ENCODE measurements at regions not wholly inside any gene's neighbourhood (a gene's known extent, or its start where the extent isn't known, plus 50 kb on each side); places are given as distances from the start of the nearest gene placed in this dataset.

- peaks cover 4% of the 10 kb centered on the region for H3K27me3 ChIP-seq (ENCODE audit: control insufficient read depth, insufficient read depth, low read length)
- TF ChIP-seq, protein P1, sequence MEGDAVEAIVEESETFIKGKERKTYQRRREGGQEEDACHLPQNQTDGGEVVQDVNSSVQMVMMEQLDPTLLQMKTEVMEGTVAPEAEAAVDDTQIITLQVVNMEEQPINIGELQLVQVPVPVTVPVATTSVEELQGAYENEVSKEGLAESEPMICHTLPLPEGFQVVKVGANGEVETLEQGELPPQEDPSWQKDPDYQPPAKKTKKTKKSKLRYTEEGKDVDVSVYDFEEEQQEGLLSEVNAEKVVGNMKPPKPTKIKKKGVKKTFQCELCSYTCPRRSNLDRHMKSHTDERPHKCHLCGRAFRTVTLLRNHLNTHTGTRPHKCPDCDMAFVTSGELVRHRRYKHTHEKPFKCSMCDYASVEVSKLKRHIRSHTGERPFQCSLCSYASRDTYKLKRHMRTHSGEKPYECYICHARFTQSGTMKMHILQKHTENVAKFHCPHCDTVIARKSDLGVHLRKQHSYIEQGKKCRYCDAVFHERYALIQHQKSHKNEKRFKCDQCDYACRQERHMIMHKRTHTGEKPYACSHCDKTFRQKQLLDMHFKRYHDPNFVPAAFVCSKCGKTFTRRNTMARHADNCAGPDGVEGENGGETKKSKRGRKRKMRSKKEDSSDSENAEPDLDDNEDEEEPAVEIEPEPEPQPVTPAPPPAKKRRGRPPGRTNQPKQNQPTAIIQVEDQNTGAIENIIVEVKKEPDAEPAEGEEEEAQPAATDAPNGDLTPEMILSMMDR (IDR thresholded peaks at IDR 0.05; ENCODE audit: borderline replicate concordance, extremely low read depth, insufficient read depth) = no peak
- no peak overlapping the region for H3K9ac ChIP-seq (ENCODE audit: low read length in 3 of 3)
- no peaks in the 10 kb centered on the region for H3K9me3 ChIP-seq (ENCODE audit: control insufficient read depth in 2 of 3, insufficient read depth in 1 of 3, low read length in 3 of 3)
- no peak overlapping the region for H3K4me3 ChIP-seq (ENCODE audit: low read length in 3 of 3)
- no peak for FAIRE-seq
- intact Hi-C loops (cut with DNase I) = no loop called here
- no peak overlapping the region for H3K27ac ChIP-seq (ENCODE audit: low read depth in 2 of 2, low read length in 2 of 2)
- DNase-seq = peak in 3 of 5 donors; percentile 38 to 60 (median 45)
- no peaks in the 10 kb centered on the region for H3K4me1 ChIP-seq (ENCODE audit: control insufficient read depth in 2 of 3, insufficient read depth in 2 of 3, low read depth in 1 of 3, low read length in 3 of 3)
- H3K36me3 ChIP-seq (ENCODE audit: control insufficient read depth in 2 of 3, insufficient read depth in 3 of 3, low read length in 3 of 3) = no peaks in the 10 kb centered on the region
Measured at GRCh38 chr6:44559486-44560270, 172.2 kb downstream of the CDC5L start.

DNA sequence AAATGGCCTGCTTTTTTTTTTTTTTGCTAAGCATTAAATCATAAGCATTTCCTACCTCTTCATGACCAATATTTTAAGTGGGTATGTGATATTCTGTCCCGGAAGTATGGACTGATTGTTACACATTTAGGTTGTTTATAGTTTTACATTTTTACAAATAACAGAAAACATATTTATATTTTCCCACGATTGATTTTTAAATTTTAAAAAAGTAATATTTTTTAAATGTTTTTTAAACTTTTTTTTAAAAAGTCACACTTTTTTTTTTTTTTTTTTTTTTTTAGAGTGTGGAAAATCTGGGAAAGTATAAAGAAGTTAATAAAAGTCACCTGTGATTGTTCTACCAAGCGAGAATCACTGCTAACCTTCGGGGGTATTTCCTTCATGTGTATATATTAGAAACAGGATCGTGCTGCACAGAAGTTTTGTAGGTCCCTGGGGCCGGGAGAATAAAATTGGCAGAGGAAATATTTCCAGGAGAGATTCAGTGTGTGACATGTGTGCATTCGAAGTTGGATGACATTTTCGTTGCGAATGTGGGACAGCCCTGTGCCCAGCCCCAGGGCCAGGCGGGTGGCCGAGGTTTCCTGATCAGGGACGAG lies 173.1 kb downstream of the CDC5L start:
- Histone ChIP-seq H3K36me3 (ENCODE audit: control insufficient read depth in 2 of 3, insufficient read depth in 3 of 3, low read length in 3 of 3) (no peaks in the 10 kb centered on the region), H3K4me1 (ENCODE audit: control insufficient read depth in 2 of 3, insufficient read depth in 2 of 3, low read depth in 1 of 3, low read length in 3 of 3) (no peaks in the 10 kb centered on the region), H3K27ac (ENCODE audit: low read depth in 2 of 2, low read length in 2 of 2) (no peak overlapping the region), H3K27me3 (ENCODE audit: control insufficient read depth, insufficient read depth, low read length) (peaks cover 4% of the 10 kb centered on the region), H3K9ac (ENCODE audit: low read length in 3 of 3) (no peak overlapping the region), H3K9me3 (ENCODE audit: control insufficient read depth in 2 of 3, insufficient read depth in 1 of 3, low read length in 3 of 3) (no peaks in the 10 kb centered on the region), H3K4me3 (ENCODE audit: low read length in 3 of 3) (no peak overlapping the region)
- FAIRE-seq (peak; percentile 88), DNase-seq (peak in 1 of 5 donors; percentile 55)
- intact Hi-C loops (cut with DNase I) = no loop called here
- TF ChIP-seq, protein P1 (IDR thresholded peaks at IDR 0.05; ENCODE audit: borderline replicate concordance, extremely low read depth, insufficient read depth) = no peak

- TF ChIP-seq, protein P1 (IDR thresholded peaks at IDR 0.05; ENCODE audit: borderline replicate concordance, extremely low read depth, insufficient read depth) = no peak
- DNase-seq (peak in 4 of 5 donors; percentile 62 to 80 (median 77)), FAIRE-seq (no peak)
- H3K9me3 ChIP-seq (ENCODE audit: control insufficient read depth in 2 of 3, insufficient read depth in 1 of 3, low read length in 3 of 3) = no peaks in the 10 kb centered on the region
- no peaks in the 10 kb centered on the region for H3K4me1 ChIP-seq (ENCODE audit: control insufficient read depth in 2 of 3, insufficient read depth in 2 of 3, low read depth in 1 of 3, low read length in 3 of 3)
- H3K27me3 ChIP-seq (ENCODE audit: control insufficient read depth, insufficient read depth, low read length) = peaks cover 4% of the 10 kb centered on the region
- no peak overlapping the region for H3K9ac ChIP-seq (ENCODE audit: low read length in 3 of 3)
- intact Hi-C loops (cut with DNase I) = no loop called here
- no peak overlapping the region for H3K4me3 ChIP-seq (ENCODE audit: low read length in 3 of 3)
- H3K36me3 ChIP-seq (ENCODE audit: control insufficient read depth in 2 of 3, insufficient read depth in 3 of 3, low read length in 3 of 3) = no peaks in the 10 kb centered on the region
- no peak overlapping the region for H3K27ac ChIP-seq (ENCODE audit: low read depth in 2 of 2, low read length in 2 of 2)
Measured at GRCh38 chr6:44561060-44561623, 173.6 kb downstream of the CDC5L start.

Data from kidney (tissue), 13 donors.